Amniotic epithelial cell (primary cell): ENCODE measurements at regions not wholly inside any gene's neighbourhood (a gene's known extent, or its start where the extent isn't known, plus 50 kb on each side); places are given as distances from the start of the nearest gene placed in this dataset.

Experiments
- DNase-seq: peaks from one replicate; pipeline ENCODE4 v3.0.0-alpha.2; 2010; ENCODE audit warnings: low read depth

- no peak for DNase-seq
Measured at GRCh38 chr2:188132385-188132784, 159.3 kb upstream of the GULP1 start.

GRCh38 chr2:188134241-188134640 is 157.4 kb upstream of the GULP1 start:
- DNase-seq: no peak

- DNase-seq: no peak
Measured at GRCh38 chr2:188138313-188138712, 153.4 kb upstream of the GULP1 start.

GRCh38 chr2:188142088-188142487 is 149.6 kb upstream of the GULP1 start:
- DNase-seq: no peak

GRCh38 chr2:188142636-188143295 is 148.9 kb upstream of the GULP1 start:
- peak; percentile 34 for DNase-seq

- no peak for DNase-seq
Measured at GRCh38 chr2:188145885-188146284, 145.8 kb upstream of the GULP1 start.

GRCh38 chr2:188146888-188147287 is 144.8 kb upstream of the GULP1 start:
- no peak for DNase-seq

- DNase-seq: no peak
Measured at GRCh38 chr2:188151670-188152069, 140.0 kb upstream of the GULP1 start.

GRCh38 chr2:188158337-188159100 is 133.2 kb upstream of the GULP1 start:
- DNase-seq: peak; percentile 37

- peak; percentile 11 for DNase-seq
Measured at GRCh38 chr2:188159484-188159883, 132.2 kb upstream of the GULP1 start.

- no peak for DNase-seq
Measured at GRCh38 chr2:188170356-188170755, 121.3 kb upstream of the GULP1 start.

- DNase-seq: no peak
Measured at GRCh38 chr2:188176620-188177019, 115.1 kb upstream of the GULP1 start.

GRCh38 chr2:188181067-188181838 is 110.4 kb upstream of the GULP1 start:
- no peak for DNase-seq

GRCh38 chr2:188181884-188182283 is 109.8 kb upstream of the GULP1 start:
- no peak for DNase-seq

- no peak for DNase-seq
Measured at GRCh38 chr2:188187726-188188125, 103.9 kb upstream of the GULP1 start.

- peak; percentile 53 for DNase-seq
Measured at GRCh38 chr2:188189356-188189755, 102.3 kb upstream of the GULP1 start.

- DNase-seq: no peak
Measured at GRCh38 chr2:188193230-188193629, 98.4 kb upstream of the GULP1 start.

- DNase-seq: peak; percentile 45
Measured at GRCh38 chr2:188196343-188197008, 95.2 kb upstream of the GULP1 start.

- DNase-seq: peak; percentile 92
Measured at GRCh38 chr2:188199716-188200128, 92.0 kb upstream of the GULP1 start.

- no peak for DNase-seq
Measured at GRCh38 chr2:188201639-188202038, 90.0 kb upstream of the GULP1 start.

GRCh38 chr2:188202777-188203176 is 88.9 kb upstream of the GULP1 start:
- DNase-seq: no peak

- no peak for DNase-seq
Measured at GRCh38 chr2:188203776-188204175, 87.9 kb upstream of the GULP1 start.
